Upper lobe of left lung (tissue), 6 donors: ENCODE measurements at regions not wholly inside any gene's neighbourhood (a gene's known extent, or its start where the extent isn't known, plus 50 kb on each side); places are given as distances from the start of the nearest gene placed in this dataset.

ENCODE experiments used
- ATAC-seq, 2 donors: fragments of 200-7000 bp; cut with Tn5 transposase; one replicate each; pipeline ENCODE4 v1.9.1; 2022; ENCODE audit warnings: mild to moderate bottlenecking in 2 of 2, moderate library complexity in 2 of 2; ENCODE audit not compliant: low FRiP score in 2 of 2
- DNase-seq, 2 donors: peaks; one replicate each; pipeline ENCODE4 v3.0.0-alpha.2; 2019 to 2020
- H3K27ac ChIP-seq, 4 donors: fragments of 200-600 bp; sonication (generic); one replicate each; pipeline ENCODE4 v1.5.1; 2016 to 2019
- H3K27me3 ChIP-seq, 4 donors: fragments of 200-600 bp; sonication (generic); one replicate each; pipeline ENCODE4 v1.5.1; 2017 to 2019
- H3K36me3 ChIP-seq, 4 donors: fragments of 200-600 bp; sonication (generic); one replicate each; pipeline ENCODE4 v1.5.1; 2016 to 2019
- H3K4me1 ChIP-seq, 4 donors: fragments of 200-600 bp; sonication (generic); one replicate each; pipeline ENCODE4 v1.5.1; 2018 to 2019
- H3K4me3 ChIP-seq, 4 donors: fragments of 200-600 bp; sonication (generic); one replicate each; pipeline ENCODE4 v1.5.1; 2017 to 2019; ENCODE audit warnings: mild to moderate bottlenecking in 2 of 4, moderate library complexity in 1 of 4
- H3K9me3 ChIP-seq, 4 donors: fragments of 200-600 bp; sonication (generic); one replicate each; pipeline ENCODE4 v1.5.1; 2018 to 2019
- EP300 ChIP-seq, 4 donors: sonication (generic); formaldehyde crosslinking; IDR thresholded peaks; one replicate each; pipeline ENCODE4 v1.5.1; 2017; ENCODE audit warnings: antibody characterized with exemption in 4 of 4, control low read depth in 2 of 4
- POLR2A ChIP-seq, 4 donors: fragments of 450-650 bp; IDR thresholded peaks; one replicate each; pipeline ENCODE4 v1.5.1; 2016 to 2017; ENCODE audit warnings: antibody characterized with exemption in 4 of 4, mild to moderate bottlenecking in 2 of 4
- POLR2AphosphoS5 ChIP-seq, 2 donors: sonication (generic); formaldehyde crosslinking; IDR thresholded peaks; one replicate each; pipeline ENCODE4 v1.5.1; 2017; ENCODE audit warnings: antibody characterized with exemption in 2 of 2
- WGBS, 2 donors: methylation state at CpG; one replicate each; pipeline ENCODE4 v1.1.5; 2017 to 2018; 5-methylcytosine and 5-hydroxymethylcytosine counted together
- TF ChIP-seq, protein P1 (sequence below), 6 experiments: fragments of 450-650 bp in 4 of 6; fragments of 200-600 bp in 2 of 6; sonication (generic) in 2 of 6; IDR thresholded peaks; one replicate each; pipeline ENCODE4 v1.5.1; 2016 to 2019; ENCODE audit warnings: antibody characterized with exemption in 6 of 6
- donor health status: DM: no; HTN: no; CAD: no; lungs with moderate emphysema.
- donor health status: DM: no; HTN: yes; CAD: no; lungs with severe emphysema.

DNA sequence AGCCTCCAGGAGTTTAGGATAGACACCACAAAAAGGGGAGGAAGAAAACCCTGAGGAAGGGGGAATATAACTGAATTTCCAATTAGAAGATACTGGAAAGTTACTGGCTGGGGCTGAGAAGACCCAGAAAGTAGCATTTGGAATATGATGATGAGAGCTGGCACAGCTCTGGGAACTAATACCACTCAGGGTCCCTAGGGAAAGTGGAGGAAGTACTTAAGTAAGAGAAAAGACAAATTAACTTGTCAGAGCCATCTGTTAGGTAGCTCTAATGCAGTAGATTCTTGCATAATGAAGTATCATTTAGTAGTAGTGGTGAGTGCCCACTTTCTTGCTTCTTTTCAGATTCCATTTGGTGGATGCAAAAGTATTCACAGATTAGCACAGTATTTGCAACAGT lies 90.8 kb upstream of the TSPAN5 start:
- ATAC-seq, result no peak
- DNase-seq, result no peak
- Histone ChIP-seq H3K27me3 (no peaks in the 10 kb centered on the region), H3K27ac (no peak overlapping the region), H3K9me3 (no peaks in the 10 kb centered on the region), H3K4me3 (no peak overlapping the region), H3K36me3 (no peaks in the 10 kb centered on the region), H3K4me1 (no peaks in the 10 kb centered on the region)
- TF ChIP-seq POLR2A (IDR thresholded peaks at IDR 0.05), result no peak

- ATAC-seq, result no peak
- Histone ChIP-seq H3K36me3 (no peaks in the 10 kb centered on the region), H3K9me3 (no peaks in the 10 kb centered on the region), H3K4me3 (no peak overlapping the region), H3K4me1 (no peaks in the 10 kb centered on the region), H3K27me3 (no peaks in the 10 kb centered on the region), H3K27ac (no peak overlapping the region)
- no peak for DNase-seq
- TF ChIP-seq POLR2A (IDR thresholded peaks at IDR 0.05) (no peak), POLR2AphosphoS5 (IDR thresholded peaks at IDR 0.05) (no peak), EP300 (IDR thresholded peaks at IDR 0.05) (no peak)
- TF ChIP-seq, protein P1, sequence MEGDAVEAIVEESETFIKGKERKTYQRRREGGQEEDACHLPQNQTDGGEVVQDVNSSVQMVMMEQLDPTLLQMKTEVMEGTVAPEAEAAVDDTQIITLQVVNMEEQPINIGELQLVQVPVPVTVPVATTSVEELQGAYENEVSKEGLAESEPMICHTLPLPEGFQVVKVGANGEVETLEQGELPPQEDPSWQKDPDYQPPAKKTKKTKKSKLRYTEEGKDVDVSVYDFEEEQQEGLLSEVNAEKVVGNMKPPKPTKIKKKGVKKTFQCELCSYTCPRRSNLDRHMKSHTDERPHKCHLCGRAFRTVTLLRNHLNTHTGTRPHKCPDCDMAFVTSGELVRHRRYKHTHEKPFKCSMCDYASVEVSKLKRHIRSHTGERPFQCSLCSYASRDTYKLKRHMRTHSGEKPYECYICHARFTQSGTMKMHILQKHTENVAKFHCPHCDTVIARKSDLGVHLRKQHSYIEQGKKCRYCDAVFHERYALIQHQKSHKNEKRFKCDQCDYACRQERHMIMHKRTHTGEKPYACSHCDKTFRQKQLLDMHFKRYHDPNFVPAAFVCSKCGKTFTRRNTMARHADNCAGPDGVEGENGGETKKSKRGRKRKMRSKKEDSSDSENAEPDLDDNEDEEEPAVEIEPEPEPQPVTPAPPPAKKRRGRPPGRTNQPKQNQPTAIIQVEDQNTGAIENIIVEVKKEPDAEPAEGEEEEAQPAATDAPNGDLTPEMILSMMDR (IDR thresholded peaks at IDR 0.05), result no peak
- WGBS, 2 donors, result 98 to 100% methylated on average over 2 of the region's 2 CpGs
Observed at GRCh38 chr4:98748609-98749008, 90.2 kb upstream of the TSPAN5 start.

DNA sequence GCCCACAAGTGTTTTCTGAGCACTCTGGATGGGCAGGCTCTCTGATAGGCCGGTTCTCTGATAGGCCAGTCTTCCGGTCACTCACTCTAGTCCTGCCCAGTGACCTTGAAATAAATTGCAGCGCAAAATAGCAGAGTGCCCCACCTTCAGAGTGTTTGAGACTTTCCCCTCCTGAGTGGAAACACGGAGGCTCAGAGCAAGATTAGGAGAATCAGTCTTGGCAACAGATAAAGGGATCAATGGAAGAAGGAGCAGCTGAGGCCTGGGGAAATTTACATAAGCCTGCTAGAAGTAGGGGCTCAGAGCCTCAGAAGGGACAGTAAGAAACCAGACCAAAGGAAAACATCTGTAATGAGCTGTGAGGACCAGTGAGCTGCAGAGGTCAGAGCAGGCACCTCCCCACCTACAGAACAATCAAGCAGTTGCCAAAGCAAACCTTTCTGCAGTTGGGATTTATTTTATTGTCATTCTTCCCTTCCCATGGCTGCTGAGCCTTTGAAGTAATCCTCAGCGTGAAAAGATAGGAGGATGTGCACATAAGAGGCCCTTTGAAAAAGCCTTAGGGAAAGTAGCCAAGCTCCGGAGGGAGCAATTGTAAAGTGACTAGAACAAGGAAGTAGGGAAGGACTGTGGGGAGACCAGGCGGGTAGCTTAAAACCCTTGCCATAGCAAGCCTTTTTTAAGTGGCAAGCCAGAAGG lies 89.1 kb upstream of the TSPAN5 start:
- DNase-seq, result peak in 1 of 2 donors; percentile 31
- no peak overlapping the region for H3K4me3 ChIP-seq
- no peak for TF ChIP-seq POLR2A (IDR thresholded peaks at IDR 0.05)
- TF ChIP-seq, protein P1 (IDR thresholded peaks at IDR 0.05), result no peak
- no peak for TF ChIP-seq EP300 (IDR thresholded peaks at IDR 0.05)
- TF ChIP-seq POLR2AphosphoS5 (IDR thresholded peaks at IDR 0.05), result no peak
- peak in 1 of 2 donors; percentile 34 for ATAC-seq
- no peaks in the 10 kb centered on the region for H3K36me3 ChIP-seq
- H3K27me3 ChIP-seq, result no peaks in the 10 kb centered on the region
- 72 to 80% methylated on average over 7 of the region's 7 CpGs for WGBS, 2 donors
- no peak overlapping the region for H3K27ac ChIP-seq
- H3K9me3 ChIP-seq, result no peaks in the 10 kb centered on the region
- no peaks in the 10 kb centered on the region for H3K4me1 ChIP-seq

DNA sequence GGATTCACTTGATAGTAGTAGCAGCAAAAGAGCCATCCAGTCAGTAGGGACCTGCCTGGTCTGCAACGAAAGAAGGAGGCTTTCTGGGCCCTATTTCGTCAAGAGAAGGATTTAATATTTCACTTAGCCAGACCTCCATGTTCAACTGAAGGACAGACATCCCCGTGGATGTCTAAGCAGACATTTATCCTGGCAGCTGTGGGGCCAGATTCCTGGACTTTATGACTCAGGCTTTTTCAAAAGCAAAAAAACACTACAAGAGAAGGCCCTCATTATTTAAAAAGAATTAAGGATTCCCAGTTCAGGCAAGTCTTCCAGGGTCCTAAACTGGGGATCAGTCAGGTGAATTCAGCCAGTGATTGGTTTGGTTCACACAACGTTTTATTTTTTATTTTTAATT lies 88.5 kb upstream of the TSPAN5 start:
- no peak for ATAC-seq
- WGBS, 2 donors, result 91 to 94% methylated on average over 4 of the region's 4 CpGs
- no peak for DNase-seq
- Histone ChIP-seq H3K27me3 (no peaks in the 10 kb centered on the region), H3K36me3 (no peaks in the 10 kb centered on the region), H3K4me1 (no peaks in the 10 kb centered on the region), H3K9me3 (no peaks in the 10 kb centered on the region), H3K4me3 (no peak overlapping the region), H3K27ac (no peak overlapping the region)
- TF ChIP-seq POLR2AphosphoS5 (IDR thresholded peaks at IDR 0.05) (no peak), EP300 (IDR thresholded peaks at IDR 0.05) (no peak), POLR2A (IDR thresholded peaks at IDR 0.05) (no peak)
- TF ChIP-seq, protein P1 (IDR thresholded peaks at IDR 0.05), result no peak

- Histone ChIP-seq H3K27ac (no peak overlapping the region), H3K36me3 (no peaks in the 10 kb centered on the region), H3K4me1 (no peaks in the 10 kb centered on the region), H3K4me3 (no peak overlapping the region), H3K27me3 (no peaks in the 10 kb centered on the region), H3K9me3 (no peaks in the 10 kb centered on the region)
- DNase-seq (no peak), ATAC-seq (no peak)
- TF ChIP-seq, protein P1 (IDR thresholded peaks at IDR 0.05), result no peak
- no peak for TF ChIP-seq EP300 (IDR thresholded peaks at IDR 0.05)
- no peak for TF ChIP-seq POLR2AphosphoS5 (IDR thresholded peaks at IDR 0.05)
- no peak for TF ChIP-seq POLR2A (IDR thresholded peaks at IDR 0.05)
- WGBS, 2 donors, result 75 to 88% methylated on average over 1 of the region's 1 CpG
Observed at GRCh38 chr4:98746530-98746929, 88.1 kb upstream of the TSPAN5 start.
